Activated T-cell treated with anti-CD3 and anti-CD28 coated beads, Interleukin-2, amount 50 U/mL, for 4 hours (primary cell): ENCODE measurements at regions not wholly inside any gene's neighbourhood (a gene's known extent, or its start where the extent isn't known, plus 50 kb on each side); places are given as distances from the start of the nearest gene placed in this dataset.
A peak's percentile ranks its signal among the peaks of the same experiment; 100 is the strongest.
"Not testable (repeated sequence)": the region's sequence is repeated elsewhere in the genome, so short reads cannot be mapped to it uniquely, and the experiment has no call there.

Experiments
- ATAC-seq, 2 donors: fragments of 200-7000 bp; cut with Tn5 transposase; one replicate each; pipeline ENCODE4 v1.10.0; 2021
- DNase-seq: peaks from one replicate; pipeline ENCODE4 v3.0.0-alpha.2; 2020
- H3K27me3 Mint-ChIP-seq: one replicate; pipeline ENCODE4 v1.8.0; 2021; ENCODE audit warnings: low read depth, mixed read lengths
- H3K36me3 Mint-ChIP-seq: one replicate; pipeline ENCODE4 v1.8.0; 2022; ENCODE audit warnings: mixed read lengths; ENCODE audit not compliant: insufficient read depth
- H3K4me1 Mint-ChIP-seq: one replicate; pipeline ENCODE4 v1.8.0; 2021; ENCODE audit warnings: low read depth, mixed read lengths
- H3K4me3 Mint-ChIP-seq: one replicate; pipeline ENCODE4 v1.8.0; 2021; ENCODE audit warnings: mild to moderate bottlenecking, moderate library complexity, mixed read lengths
- H3K9me3 Mint-ChIP-seq: one replicate; pipeline ENCODE4 v1.8.0; 2021; ENCODE audit warnings: mixed read lengths

DNA sequence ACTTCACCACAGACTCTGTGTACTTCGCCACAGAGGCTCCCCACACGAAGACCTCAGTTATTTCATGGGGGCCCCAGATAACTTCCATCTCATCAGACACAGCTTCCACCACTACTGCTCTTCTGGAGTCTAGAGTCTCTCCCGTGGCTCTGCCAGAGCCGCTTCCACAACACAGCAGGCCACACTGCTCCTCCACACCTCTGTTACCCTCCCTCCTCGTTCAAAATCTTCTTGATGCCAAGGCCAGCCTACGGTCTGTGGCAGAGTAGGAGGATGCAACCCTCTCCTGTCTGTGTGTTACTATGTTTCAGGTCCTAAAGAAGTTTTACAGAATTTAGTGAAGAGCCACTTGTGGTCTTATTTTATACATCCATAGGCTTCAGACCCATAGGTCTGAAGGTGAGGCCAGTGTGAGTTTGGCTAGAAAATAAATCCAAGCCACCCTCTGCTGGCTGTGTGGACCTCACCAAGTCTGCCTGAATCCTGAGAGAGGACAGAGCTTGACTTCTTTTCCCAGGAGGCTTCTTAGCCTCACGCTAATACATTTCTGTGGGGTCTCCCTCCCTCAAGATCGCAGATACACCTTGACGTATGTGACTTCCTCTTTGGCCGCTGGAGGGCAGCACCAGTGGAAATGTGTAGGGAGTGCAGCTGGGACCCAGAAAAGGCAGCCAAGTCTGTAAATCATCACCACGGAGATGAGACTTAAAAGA, 197.7 kb downstream of the FAXC start:
- Mint-ChIP-seq H3K27me3 (peaks cover 2% of the 10 kb centered on the region), H3K4me3 (no peak overlapping the region), H3K9me3 (no peaks in the 10 kb centered on the region), H3K36me3 (no peaks in the 10 kb centered on the region), H3K4me1 (no peaks in the 10 kb centered on the region)
- peak in 1 of 2 donors; percentile 51 for ATAC-seq
- no peak for DNase-seq

DNA sequence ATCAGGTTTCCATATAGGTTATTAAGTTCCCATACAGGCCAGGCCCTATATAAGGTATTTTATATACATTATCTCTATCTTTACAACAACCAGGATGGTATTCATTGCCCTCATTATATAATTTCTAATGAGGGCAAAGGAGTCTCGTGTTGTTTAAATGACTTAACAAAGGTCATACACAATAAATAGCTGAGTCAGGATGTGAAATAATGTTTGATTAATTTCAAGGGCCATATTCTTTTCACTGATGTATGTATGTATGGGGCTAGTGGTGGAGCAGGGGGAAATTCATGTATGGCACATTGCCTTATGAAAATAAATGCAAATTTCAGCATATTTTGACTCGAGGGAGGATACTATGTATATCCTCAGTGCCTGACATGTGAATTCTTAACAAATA, 200.7 kb downstream of the FAXC start:
- ATAC-seq: no peak

DNA sequence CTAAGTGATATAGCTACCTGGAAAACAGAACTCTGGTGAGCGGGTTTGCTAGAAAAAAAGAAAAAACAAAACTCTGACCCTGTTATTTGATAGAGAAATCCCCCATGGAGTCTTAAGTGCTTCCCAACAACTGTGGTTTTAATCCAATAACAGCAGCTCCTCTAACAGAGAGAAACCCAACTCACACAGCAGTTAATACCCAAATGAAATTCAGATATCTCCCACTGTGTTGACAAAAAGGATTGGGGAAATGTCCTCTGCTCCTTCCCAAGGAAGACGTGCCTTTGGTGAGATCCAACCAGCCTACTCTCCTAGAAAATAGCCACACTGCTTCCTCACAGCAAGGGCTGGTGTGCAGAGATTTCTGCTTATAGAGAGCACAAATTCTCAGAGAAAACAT, 200.4 kb upstream of the FBXL4 start:
- no peak for ATAC-seq
- no peaks in the 10 kb centered on the region for H3K4me1 Mint-ChIP-seq
- H3K9me3 Mint-ChIP-seq: no peaks in the 10 kb centered on the region
- H3K4me3 Mint-ChIP-seq: no peak overlapping the region
- peaks cover 12% of the 10 kb centered on the region for H3K27me3 Mint-ChIP-seq
- no peaks in the 10 kb centered on the region for H3K36me3 Mint-ChIP-seq
- DNase-seq: no peak

More for the DNA sequence above, 200.7 kb downstream of the FAXC start:
- no peaks in the 10 kb centered on the region for H3K4me1 Mint-ChIP-seq
- H3K36me3 Mint-ChIP-seq: no peaks in the 10 kb centered on the region
- H3K27me3 Mint-ChIP-seq: peaks cover 10% of the 10 kb centered on the region
- H3K9me3 Mint-ChIP-seq: no peaks in the 10 kb centered on the region
- DNase-seq: no peak
- no peak overlapping the region for H3K4me3 Mint-ChIP-seq

DNA sequence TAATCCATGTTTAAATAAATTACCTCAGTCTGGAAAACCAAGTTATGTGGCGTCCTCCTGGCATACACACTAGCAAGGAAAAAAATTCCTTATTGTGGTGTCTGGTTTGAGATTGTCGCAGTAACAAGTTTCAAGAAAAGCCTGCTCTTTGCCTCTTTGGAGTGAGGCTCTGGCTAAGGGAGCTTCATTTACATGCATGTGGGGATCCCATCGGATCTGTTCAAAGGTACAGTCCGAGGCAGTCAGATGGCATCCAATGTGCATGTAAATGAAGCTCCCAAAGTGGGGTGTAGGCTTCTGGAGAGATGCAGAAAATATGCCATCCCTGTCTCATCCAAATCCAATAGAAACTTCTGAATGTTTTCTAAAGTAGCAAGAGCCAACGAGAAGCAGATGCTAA, 199.5 kb upstream of the FBXL4 start:
- ATAC-seq: no peak
- no peak for DNase-seq
- Mint-ChIP-seq H3K36me3 (no peaks in the 10 kb centered on the region), H3K4me1 (no peaks in the 10 kb centered on the region), H3K9me3 (no peaks in the 10 kb centered on the region), H3K27me3 (peaks cover 11% of the 10 kb centered on the region), H3K4me3 (no peak overlapping the region)

DNA sequence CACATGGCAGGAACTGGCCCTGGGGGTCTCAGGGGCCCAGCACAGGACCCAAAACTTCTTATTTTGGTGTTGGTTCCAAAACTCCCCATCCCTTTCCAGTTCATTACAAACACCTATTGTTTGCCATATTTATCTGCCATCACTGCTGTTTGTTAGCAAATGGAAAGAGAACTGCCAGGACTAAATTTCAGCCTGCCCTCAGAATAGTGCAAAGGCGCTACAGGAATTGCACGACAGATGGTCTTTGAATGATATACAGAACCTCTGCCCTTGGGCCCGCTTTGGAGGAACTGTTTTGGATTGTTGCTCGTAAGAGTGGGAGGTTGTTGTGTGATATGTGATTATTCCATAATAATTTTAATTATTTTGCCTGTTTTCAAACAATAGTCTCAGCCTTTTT, 199.0 kb upstream of the FBXL4 start:
- no peaks in the 10 kb centered on the region for H3K4me1 Mint-ChIP-seq
- H3K27me3 Mint-ChIP-seq: peaks cover 10% of the 10 kb centered on the region
- no peak overlapping the region for H3K4me3 Mint-ChIP-seq
- ATAC-seq (no peak), DNase-seq (no peak)
- no peaks in the 10 kb centered on the region for H3K36me3 Mint-ChIP-seq
- H3K9me3 Mint-ChIP-seq: no peaks in the 10 kb centered on the region

DNA sequence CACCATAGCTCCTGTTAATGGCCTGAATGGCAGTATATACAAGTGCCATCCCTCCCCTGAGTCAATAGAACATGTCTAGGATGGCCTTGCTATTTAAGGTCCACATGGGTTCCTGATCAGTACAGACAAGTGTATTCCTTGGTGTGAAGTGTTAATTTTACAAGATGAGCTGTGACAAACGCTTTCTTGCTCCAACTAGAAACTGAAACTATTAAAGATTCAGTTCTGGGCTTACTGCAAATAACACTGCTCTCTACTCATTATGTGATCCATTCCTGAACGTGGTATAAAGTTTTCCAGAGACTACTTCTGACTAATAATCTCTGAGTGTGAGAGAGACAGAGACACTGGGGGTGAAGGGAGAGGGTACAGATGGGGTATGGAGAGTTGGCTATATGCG, 198.0 kb upstream of the FBXL4 start:
- DNase-seq (no peak), ATAC-seq (no peak)
- H3K9me3 Mint-ChIP-seq: no peaks in the 10 kb centered on the region
- no peaks in the 10 kb centered on the region for H3K36me3 Mint-ChIP-seq
- peaks cover 10% of the 10 kb centered on the region for H3K27me3 Mint-ChIP-seq
- H3K4me1 Mint-ChIP-seq: no peaks in the 10 kb centered on the region
- no peak overlapping the region for H3K4me3 Mint-ChIP-seq

DNA sequence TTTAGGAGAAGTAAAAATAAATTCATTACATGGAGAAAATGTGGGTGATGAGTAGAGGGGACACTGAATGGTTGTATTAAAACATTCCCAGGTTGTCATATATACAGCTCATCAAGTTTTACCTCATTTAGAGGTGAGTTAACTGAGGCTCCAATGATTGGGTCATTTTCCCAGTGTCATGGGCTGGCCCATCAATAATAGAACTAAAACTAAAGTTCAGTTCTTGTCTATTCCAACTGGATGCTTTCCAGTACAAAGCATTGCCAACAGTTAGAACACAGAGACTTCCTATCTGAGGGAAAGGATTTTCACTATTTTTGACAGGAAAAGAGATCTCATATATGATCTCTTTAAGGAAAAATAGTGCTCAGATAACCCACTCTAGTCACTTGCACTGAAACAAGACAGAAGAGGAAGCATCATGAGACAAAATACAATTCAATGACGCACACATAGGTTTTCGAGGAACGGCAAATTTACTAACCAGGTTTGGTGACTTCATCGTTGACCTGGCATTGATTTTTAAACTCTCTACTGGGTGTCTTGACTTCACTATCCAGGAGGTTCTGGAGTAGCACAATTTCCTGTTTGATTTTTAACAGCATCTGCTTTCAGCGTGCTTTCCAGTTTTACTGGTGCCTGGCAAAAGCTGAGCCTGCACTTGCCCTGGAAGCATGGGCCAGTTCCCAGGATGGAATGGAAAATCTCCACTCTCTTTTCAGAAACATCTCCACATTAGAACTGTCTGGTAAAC, 195.5 kb upstream of the FBXL4 start:
- ATAC-seq (no peak), DNase-seq (no peak)
- Mint-ChIP-seq H3K36me3 (no peaks in the 10 kb centered on the region), H3K27me3 (peaks cover 16% of the 10 kb centered on the region), H3K4me1 (no peaks in the 10 kb centered on the region), H3K4me3 (no peak overlapping the region), H3K9me3 (no peaks in the 10 kb centered on the region)

DNA sequence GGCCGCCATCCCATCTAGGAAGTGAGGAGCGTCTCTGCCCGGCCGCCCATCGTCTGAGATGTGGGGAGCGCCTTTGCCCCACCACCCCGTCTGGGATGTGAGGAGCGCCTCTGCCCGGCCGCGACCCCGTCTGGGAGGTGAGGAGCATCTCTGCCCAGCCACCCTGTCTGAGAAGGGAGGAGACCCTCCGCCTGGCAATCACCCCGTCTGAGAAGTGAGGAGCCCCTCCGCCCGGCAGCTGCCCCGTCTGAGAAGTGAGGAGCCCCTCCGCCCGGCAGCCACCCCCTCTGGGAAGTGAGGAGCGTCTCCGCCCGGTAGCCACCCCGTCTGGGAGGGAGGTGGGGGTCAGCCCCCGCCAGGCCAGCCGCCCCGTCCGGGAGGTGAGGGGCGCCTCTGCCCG, 194.2 kb upstream of the FBXL4 start:
- DNase-seq, H3K36me3 Mint-ChIP-seq, ATAC-seq, H3K4me1 Mint-ChIP-seq, H3K9me3 Mint-ChIP-seq, H3K4me3 Mint-ChIP-seq: not testable (repeated sequence)
- H3K27me3 Mint-ChIP-seq: peaks cover 16% of the 10 kb centered on the region

DNA sequence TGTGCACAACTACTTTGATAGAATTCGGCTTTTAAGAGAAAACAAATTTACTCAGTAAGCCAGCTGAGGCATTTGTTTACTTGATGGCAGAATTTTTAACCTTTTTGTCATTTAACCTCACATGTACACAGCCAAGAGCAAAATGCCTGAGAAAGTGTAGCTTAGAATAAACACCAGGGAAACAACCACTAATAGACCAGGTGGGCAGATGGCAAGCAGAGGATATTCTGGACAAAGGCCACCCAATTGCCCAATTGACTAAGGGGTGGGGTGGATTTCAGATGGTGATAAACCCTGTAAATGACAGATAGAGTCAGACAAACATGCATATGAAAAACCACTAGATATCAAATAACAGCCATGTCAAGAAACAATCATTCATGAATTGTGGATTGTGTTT, 190.7 kb upstream of the FBXL4 start:
- peaks cover 9% of the 10 kb centered on the region for H3K27me3 Mint-ChIP-seq
- no peaks in the 10 kb centered on the region for H3K4me1 Mint-ChIP-seq
- no peaks in the 10 kb centered on the region for H3K36me3 Mint-ChIP-seq
- H3K9me3 Mint-ChIP-seq: no peaks in the 10 kb centered on the region
- DNase-seq (no peak), ATAC-seq (no peak)
- no peak overlapping the region for H3K4me3 Mint-ChIP-seq

DNA sequence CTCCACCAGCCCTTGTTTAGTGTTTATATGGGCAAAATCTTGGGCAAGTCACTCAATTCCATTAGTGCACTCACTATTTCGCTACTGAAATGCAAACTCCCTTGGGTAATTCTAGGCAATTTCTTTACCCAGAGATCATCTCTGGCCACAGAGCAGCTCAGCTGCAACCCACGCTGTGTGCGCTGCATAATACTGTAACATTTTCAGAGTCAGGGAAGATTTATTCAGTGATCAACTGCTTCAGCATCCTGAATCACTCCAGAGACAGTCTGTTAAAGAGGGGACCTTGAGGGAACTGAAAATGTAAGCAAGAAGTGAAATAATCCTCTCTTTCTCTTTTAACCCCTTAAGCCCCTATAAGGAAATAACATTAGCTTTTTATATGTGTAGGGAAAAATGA, 189.6 kb upstream of the FBXL4 start:
- no peak for DNase-seq
- Mint-ChIP-seq H3K4me1 (no peaks in the 10 kb centered on the region), H3K27me3 (peaks cover 6% of the 10 kb centered on the region), H3K9me3 (no peaks in the 10 kb centered on the region), H3K4me3 (no peak overlapping the region), H3K36me3 (no peaks in the 10 kb centered on the region)
- ATAC-seq: no peak

DNA sequence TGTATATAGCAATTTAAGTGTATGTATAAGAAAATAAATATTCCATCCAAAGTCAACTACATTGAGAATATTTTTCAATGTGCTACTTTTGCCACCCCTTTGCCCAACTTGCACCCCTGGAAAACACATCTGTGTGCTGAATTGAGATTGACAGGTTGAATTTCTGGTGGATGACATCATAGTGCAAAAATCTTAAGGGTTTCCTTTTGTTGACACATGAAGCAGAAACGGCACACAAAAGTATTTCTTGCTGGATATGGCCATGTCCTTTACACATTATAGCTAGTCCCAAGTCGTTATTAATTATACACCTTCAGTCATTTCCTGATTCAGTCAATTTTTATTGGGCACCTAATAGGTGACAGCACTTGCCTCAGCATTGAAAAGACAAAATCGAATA, 188.7 kb upstream of the FBXL4 start:
- Mint-ChIP-seq H3K36me3 (no peaks in the 10 kb centered on the region), H3K4me1 (no peaks in the 10 kb centered on the region), H3K4me3 (no peak overlapping the region), H3K27me3 (peaks cover 10% of the 10 kb centered on the region), H3K9me3 (no peaks in the 10 kb centered on the region)
- ATAC-seq (no peak), DNase-seq (no peak)

DNA sequence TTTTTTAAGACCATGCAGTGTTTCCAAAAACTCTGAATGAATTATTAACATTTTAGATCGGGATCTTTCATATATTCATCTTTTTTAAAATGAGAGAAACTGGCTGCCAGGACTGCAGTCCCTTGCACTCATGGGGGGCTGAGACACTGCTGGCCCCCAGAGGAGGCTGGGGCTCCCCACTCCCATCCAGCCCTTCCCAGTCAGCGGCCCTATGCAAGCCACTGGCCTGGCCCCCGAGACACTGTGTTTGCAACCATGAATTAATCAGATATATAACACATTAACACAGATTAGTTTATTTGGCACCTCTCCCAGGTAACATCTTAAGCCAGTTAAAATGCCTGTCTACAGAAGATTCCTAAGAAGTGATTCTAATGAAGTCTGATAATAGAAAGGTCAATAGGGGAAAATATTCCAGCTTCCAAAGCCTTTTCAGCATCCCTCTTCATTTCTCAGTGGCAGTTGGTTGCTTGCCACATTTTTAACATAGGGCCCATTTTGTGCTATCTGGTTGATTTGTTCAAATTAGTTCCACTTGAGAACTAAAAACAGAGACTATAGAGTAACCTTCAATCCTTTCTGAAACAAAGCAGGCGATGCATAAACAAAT, 184.4 kb upstream of the FBXL4 start:
- H3K4me3 Mint-ChIP-seq: no peak overlapping the region
- peaks cover 5% of the 10 kb centered on the region for H3K27me3 Mint-ChIP-seq
- H3K9me3 Mint-ChIP-seq: no peaks in the 10 kb centered on the region
- ATAC-seq (no peak), DNase-seq (no peak)
- H3K4me1 Mint-ChIP-seq: no peaks in the 10 kb centered on the region
- H3K36me3 Mint-ChIP-seq: no peaks in the 10 kb centered on the region

DNA sequence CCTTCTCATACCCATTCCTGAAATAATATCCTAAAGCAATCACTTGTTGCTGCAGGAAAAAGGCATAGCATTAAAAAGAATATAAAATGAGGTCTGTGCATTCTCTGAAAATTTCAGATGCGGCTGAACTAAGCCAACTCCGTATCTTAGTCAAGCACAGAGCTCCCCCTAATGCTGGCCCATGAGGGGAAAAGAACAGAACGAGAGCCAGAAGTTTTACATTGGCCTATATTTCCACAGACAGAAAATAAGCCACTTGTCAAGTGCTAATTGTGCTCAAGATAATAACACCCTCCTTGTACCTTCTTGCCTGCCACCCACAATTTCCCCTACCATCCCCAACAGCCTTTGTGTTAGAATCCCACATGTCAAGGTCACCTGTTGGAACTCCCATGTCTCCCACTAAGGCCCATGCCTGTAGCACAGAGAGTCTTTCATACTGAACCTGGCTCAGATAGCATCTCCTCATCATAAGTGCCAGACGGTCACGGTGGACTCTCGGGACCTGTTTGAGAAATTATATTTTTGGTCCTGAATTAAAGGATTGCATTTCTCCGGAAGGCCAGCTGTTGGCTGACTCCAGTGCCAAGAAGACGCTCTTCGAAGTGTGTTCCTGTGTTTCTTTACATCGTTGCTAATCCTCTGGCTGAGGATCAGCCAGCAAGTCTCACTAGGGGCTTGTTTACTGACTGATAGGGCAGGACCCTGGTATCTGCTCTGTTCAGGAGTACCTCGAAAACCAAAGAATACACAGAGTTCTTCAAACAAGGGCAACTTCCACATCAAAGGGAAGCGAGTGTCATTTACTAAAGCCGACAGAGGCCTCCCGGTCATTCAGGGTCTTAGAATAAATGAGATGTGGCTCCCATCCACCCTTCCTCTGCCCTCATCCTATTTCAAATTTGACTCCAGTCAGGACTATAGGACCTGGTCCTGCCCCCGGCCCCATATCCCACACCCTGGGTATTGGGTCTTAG, 183.4 kb upstream of the FBXL4 start:
- ATAC-seq (no peak), DNase-seq (no peak)
- Mint-ChIP-seq H3K27me3 (peaks cover 5% of the 10 kb centered on the region), H3K9me3 (no peaks in the 10 kb centered on the region), H3K4me3 (no peak overlapping the region), H3K36me3 (no peaks in the 10 kb centered on the region), H3K4me1 (no peaks in the 10 kb centered on the region)

DNA sequence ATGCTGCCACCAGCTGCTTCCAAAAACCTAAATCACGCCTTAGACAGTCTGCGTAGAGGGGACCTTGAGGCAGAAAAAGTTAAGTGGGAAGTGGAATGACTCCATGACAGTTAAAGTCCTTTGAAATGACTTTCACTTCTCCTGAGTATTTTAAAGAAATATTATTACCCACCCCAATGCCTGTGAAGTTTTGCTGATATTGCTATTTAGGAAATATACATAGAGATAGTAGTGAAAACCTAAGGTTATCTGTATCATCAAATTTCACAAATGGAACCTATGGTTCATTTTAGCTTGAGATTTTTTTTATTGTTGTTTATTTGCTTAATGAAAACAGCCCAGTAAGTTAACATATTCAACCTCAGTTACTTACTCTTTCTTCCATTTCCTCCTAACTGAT, 182.1 kb upstream of the FBXL4 start:
- Mint-ChIP-seq H3K36me3 (no peaks in the 10 kb centered on the region), H3K4me3 (no peak overlapping the region), H3K9me3 (no peaks in the 10 kb centered on the region), H3K4me1 (no peaks in the 10 kb centered on the region), H3K27me3 (peaks cover 5% of the 10 kb centered on the region)
- no peak for DNase-seq
- no peak for ATAC-seq
